Esophagus squamous epithelium (tissue), 4 donors: ENCODE measurements at regions not wholly inside any gene's neighbourhood (a gene's known extent, or its start where the extent isn't known, plus 50 kb on each side); places are given as distances from the start of the nearest gene placed in this dataset.

Source experiments
- POLR2A ChIP-seq, 4 donors: fragments of 450-650 bp; IDR thresholded peaks; one replicate each; pipeline ENCODE4 v1.6.1; 2017; ENCODE audit warnings: antibody characterized with exemption in 4 of 4, mild to moderate bottlenecking in 4 of 4, moderate library complexity in 3 of 4
- TF ChIP-seq, protein P1 (sequence below), 6 experiments: fragments of 450-650 bp in 4 of 6; fragments of 200-600 bp in 2 of 6; sonication (generic) in 2 of 6; IDR thresholded peaks; one replicate each; pipeline ENCODE4 v1.5.1; 2016 to 2019; ENCODE audit warnings: antibody characterized with exemption in 6 of 6, mild to moderate bottlenecking in 4 of 6, moderate library complexity in 4 of 6

GRCh38 chr1:106055855-106056254 lies 1000.6 kb upstream of the PRMT6 start:
- TF ChIP-seq POLR2A (IDR thresholded peaks at IDR 0.05), result no peak
- TF ChIP-seq, protein P1, sequence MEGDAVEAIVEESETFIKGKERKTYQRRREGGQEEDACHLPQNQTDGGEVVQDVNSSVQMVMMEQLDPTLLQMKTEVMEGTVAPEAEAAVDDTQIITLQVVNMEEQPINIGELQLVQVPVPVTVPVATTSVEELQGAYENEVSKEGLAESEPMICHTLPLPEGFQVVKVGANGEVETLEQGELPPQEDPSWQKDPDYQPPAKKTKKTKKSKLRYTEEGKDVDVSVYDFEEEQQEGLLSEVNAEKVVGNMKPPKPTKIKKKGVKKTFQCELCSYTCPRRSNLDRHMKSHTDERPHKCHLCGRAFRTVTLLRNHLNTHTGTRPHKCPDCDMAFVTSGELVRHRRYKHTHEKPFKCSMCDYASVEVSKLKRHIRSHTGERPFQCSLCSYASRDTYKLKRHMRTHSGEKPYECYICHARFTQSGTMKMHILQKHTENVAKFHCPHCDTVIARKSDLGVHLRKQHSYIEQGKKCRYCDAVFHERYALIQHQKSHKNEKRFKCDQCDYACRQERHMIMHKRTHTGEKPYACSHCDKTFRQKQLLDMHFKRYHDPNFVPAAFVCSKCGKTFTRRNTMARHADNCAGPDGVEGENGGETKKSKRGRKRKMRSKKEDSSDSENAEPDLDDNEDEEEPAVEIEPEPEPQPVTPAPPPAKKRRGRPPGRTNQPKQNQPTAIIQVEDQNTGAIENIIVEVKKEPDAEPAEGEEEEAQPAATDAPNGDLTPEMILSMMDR (IDR thresholded peaks at IDR 0.05), result no peak
